Liver (tissue), 3 donors: ENCODE measurements at regions not wholly inside any gene's neighbourhood (a gene's known extent, or its start where the extent isn't known, plus 50 kb on each side); places are given as distances from the start of the nearest gene placed in this dataset.

Experiments used
- EGR1 ChIP-seq, 2 donors: IDR thresholded peaks; 2 replicates each; pipeline ENCODE4 v1.6.1; 2016 to 2018; ENCODE audit warnings: antibody characterized with exemption in 2 of 2, low read depth in 2 of 2
- FOXA1 ChIP-seq: IDR thresholded peaks from 2 replicates; pipeline ENCODE4 v1.6.1; 2016; ENCODE audit warnings: antibody characterized with exemption
- GABPA ChIP-seq, 2 donors: IDR thresholded peaks in 1 of 2; conservative IDR thresholded peaks in 1 of 2; 2 replicates each; pipeline ENCODE4 v1.6.1; 2016; ENCODE audit warnings: antibody characterized with exemption in 2 of 2, mild to moderate bottlenecking in 1 of 2, moderate library complexity in 1 of 2
- HNF4A ChIP-seq, 2 donors: conservative IDR thresholded peaks; 2 replicates each; pipeline ENCODE4 v1.6.1; 2016; ENCODE audit warnings: antibody characterized with exemption in 2 of 2, mild to moderate bottlenecking in 2 of 2
- JUND ChIP-seq, 2 donors: IDR thresholded peaks; 2 replicates each; pipeline ENCODE4 v1.6.1; 2016; ENCODE audit warnings: antibody characterized with exemption in 2 of 2
- RAD21 ChIP-seq, 2 donors: IDR thresholded peaks; 2 replicates each; pipeline ENCODE4 v1.6.1; 2016; ENCODE audit warnings: antibody characterized with exemption in 2 of 2, mild to moderate bottlenecking in 2 of 2
- RXRA ChIP-seq, 2 donors: IDR thresholded peaks; 2 replicates each; pipeline ENCODE4 v1.6.1; 2017 to 2018; ENCODE audit warnings: antibody characterized with exemption in 2 of 2, mild to moderate bottlenecking in 1 of 2
- SP1 ChIP-seq: IDR thresholded peaks from 2 replicates; pipeline ENCODE4 v1.6.1; 2018; ENCODE audit warnings: antibody characterized with exemption, mild to moderate bottlenecking
- TAF1 ChIP-seq: conservative IDR thresholded peaks from 2 replicates; pipeline ENCODE4 v1.6.1; 2016; ENCODE audit warnings: antibody characterized with exemption, mild to moderate bottlenecking
- YY1 ChIP-seq: IDR thresholded peaks from 2 replicates; pipeline ENCODE4 v1.6.1; 2016; ENCODE audit warnings: antibody characterized with exemption, mild to moderate bottlenecking
- TF ChIP-seq, protein P1 (sequence below): IDR thresholded peaks from 2 replicates; pipeline ENCODE4 v1.6.1; 2016; ENCODE audit warnings: antibody characterized with exemption
- TF ChIP-seq, protein P2 (sequence below): fragments of 150-350 bp; IDR thresholded peaks from 2 replicates; pipeline ENCODE4 v1.5.1; 2017; ENCODE audit warnings: improper control_type of control experiment, low read depth, low read length; ENCODE audit not compliant: missing input control
- TF ChIP-seq, protein P3 (sequence below): IDR thresholded peaks from 2 replicates; pipeline ENCODE4 v1.6.1; 2016; ENCODE audit warnings: antibody characterized with exemption, mild to moderate bottlenecking
- TF ChIP-seq, protein P4 (sequence below): IDR thresholded peaks from 2 replicates; pipeline ENCODE4 v1.6.1; 2016; ENCODE audit warnings: antibody characterized with exemption
- donor health status: healthy.
- donor health status: healthy.

DNA sequence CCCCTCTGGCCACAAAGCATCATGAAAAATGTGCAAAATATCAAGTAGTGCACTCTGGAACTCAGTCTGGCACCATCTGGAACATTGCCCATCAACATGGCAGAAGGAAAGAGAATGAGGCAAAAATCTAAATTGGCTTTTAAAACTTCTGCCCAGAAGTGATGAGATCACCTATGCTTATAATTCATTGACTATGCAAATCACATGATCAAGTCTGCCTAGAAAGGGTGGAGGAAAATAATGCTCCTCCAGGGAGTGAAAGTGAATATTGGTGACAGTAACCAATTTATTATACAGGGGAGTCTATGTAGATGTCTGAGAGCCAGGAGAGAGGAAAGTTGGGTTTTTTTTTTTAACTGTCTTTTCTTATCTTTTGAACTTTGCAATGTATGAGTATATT, 73.3 kb upstream of the HIF1A start:
- TF ChIP-seq, protein P1, sequence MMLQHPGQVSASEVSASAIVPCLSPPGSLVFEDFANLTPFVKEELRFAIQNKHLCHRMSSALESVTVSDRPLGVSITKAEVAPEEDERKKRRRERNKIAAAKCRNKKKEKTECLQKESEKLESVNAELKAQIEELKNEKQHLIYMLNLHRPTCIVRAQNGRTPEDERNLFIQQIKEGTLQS = no peak
- TF ChIP-seq, protein P2, sequence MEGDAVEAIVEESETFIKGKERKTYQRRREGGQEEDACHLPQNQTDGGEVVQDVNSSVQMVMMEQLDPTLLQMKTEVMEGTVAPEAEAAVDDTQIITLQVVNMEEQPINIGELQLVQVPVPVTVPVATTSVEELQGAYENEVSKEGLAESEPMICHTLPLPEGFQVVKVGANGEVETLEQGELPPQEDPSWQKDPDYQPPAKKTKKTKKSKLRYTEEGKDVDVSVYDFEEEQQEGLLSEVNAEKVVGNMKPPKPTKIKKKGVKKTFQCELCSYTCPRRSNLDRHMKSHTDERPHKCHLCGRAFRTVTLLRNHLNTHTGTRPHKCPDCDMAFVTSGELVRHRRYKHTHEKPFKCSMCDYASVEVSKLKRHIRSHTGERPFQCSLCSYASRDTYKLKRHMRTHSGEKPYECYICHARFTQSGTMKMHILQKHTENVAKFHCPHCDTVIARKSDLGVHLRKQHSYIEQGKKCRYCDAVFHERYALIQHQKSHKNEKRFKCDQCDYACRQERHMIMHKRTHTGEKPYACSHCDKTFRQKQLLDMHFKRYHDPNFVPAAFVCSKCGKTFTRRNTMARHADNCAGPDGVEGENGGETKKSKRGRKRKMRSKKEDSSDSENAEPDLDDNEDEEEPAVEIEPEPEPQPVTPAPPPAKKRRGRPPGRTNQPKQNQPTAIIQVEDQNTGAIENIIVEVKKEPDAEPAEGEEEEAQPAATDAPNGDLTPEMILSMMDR = no peak
- TF ChIP-seq EGR1 (IDR thresholded peaks at IDR 0.05; ENCODE audit: low read depth in 2 of 2) (no peak), YY1 (no peak), HNF4A (conservative IDR thresholded peaks at IDR 0.05) (no peak), FOXA1 (no peak), SP1 (no peak), JUND (IDR thresholded peaks at IDR 0.05) (no peak), GABPA (IDR thresholded peaks at IDR 0.05 in 1 of 2, conservative IDR thresholded peaks at IDR 0.05 in 1 of 2) (no peak), RAD21 (IDR thresholded peaks at IDR 0.05) (no peak), TAF1 (no peak), RXRA (IDR thresholded peaks at IDR 0.05) (no peak)
- TF ChIP-seq, protein P3, sequence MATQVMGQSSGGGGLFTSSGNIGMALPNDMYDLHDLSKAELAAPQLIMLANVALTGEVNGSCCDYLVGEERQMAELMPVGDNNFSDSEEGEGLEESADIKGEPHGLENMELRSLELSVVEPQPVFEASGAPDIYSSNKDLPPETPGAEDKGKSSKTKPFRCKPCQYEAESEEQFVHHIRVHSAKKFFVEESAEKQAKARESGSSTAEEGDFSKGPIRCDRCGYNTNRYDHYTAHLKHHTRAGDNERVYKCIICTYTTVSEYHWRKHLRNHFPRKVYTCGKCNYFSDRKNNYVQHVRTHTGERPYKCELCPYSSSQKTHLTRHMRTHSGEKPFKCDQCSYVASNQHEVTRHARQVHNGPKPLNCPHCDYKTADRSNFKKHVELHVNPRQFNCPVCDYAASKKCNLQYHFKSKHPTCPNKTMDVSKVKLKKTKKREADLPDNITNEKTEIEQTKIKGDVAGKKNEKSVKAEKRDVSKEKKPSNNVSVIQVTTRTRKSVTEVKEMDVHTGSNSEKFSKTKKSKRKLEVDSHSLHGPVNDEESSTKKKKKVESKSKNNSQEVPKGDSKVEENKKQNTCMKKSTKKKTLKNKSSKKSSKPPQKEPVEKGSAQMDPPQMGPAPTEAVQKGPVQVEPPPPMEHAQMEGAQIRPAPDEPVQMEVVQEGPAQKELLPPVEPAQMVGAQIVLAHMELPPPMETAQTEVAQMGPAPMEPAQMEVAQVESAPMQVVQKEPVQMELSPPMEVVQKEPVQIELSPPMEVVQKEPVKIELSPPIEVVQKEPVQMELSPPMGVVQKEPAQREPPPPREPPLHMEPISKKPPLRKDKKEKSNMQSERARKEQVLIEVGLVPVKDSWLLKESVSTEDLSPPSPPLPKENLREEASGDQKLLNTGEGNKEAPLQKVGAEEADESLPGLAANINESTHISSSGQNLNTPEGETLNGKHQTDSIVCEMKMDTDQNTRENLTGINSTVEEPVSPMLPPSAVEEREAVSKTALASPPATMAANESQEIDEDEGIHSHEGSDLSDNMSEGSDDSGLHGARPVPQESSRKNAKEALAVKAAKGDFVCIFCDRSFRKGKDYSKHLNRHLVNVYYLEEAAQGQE = no peak
- TF ChIP-seq, protein P4, sequence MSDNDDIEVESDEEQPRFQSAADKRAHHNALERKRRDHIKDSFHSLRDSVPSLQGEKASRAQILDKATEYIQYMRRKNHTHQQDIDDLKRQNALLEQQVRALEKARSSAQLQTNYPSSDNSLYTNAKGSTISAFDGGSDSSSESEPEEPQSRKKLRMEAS = no peak
